UCSD-AML1 (cell line): ENCODE measurements at regions not wholly inside any gene's neighbourhood (a gene's known extent, or its start where the extent isn't known, plus 50 kb on each side); places are given as distances from the start of the nearest gene placed in this dataset.
"Not testable (repeated sequence)": the region's sequence is repeated elsewhere in the genome, so short reads cannot be mapped to it uniquely, and the experiment has no call there.

Source experiments
- DNase-seq: peaks from one replicate; lab custom pipeline; 2025; ENCODE audit not compliant: unreplicated experiment; lab: John Stamatoyannopoulos, UW

- no peak for DNase-seq
These were observed 131.7 kb upstream of the ATP2B1 start for GRCh38 chr12:89840162-89840922.

DNA sequence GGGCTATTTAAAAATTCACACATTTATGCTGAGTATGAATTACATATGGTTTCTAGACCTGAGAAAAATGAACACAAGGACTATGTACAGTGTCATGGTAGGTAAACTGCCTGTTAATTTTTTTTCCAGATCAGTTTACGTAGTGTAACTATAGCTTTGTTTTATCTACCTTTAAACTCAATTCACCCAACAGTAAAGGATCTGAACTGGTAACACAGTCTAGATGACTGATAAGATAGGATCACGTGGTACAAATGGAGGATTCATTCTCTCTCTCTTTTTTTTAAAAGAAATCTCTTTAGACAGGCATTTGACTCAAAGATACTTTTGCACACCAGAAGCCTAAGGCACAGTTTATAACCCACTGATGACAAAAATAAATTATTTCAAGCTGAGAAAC lies 130.8 kb upstream of the ATP2B1 start:
- no peak for DNase-seq

DNA sequence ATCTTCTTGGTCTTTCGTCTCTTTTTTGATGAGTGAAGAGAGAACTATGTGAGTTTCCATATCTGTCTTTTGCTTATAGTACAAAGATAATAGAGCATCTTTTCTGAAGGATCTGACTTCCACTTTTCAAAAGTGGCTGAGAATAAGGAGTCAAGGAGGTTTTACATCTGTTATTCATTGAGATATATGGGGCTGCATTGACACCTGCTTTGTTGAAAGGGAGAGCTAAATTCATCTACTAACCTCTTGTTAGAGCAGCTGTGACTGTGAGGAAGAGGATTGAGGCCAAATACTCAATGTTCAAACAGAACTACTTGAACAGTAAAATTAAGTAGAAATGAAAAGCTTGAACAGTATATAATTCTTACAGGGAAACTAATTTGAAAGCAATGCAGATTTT lies 130.2 kb upstream of the ATP2B1 start:
- no peak for DNase-seq

- no peak for DNase-seq
These were observed 127.4 kb upstream of the ATP2B1 start for GRCh38 chr12:89836026-89836425.

- DNase-seq, result no peak
These were observed 126.0 kb upstream of the ATP2B1 start for GRCh38 chr12:89834676-89835075.

DNA sequence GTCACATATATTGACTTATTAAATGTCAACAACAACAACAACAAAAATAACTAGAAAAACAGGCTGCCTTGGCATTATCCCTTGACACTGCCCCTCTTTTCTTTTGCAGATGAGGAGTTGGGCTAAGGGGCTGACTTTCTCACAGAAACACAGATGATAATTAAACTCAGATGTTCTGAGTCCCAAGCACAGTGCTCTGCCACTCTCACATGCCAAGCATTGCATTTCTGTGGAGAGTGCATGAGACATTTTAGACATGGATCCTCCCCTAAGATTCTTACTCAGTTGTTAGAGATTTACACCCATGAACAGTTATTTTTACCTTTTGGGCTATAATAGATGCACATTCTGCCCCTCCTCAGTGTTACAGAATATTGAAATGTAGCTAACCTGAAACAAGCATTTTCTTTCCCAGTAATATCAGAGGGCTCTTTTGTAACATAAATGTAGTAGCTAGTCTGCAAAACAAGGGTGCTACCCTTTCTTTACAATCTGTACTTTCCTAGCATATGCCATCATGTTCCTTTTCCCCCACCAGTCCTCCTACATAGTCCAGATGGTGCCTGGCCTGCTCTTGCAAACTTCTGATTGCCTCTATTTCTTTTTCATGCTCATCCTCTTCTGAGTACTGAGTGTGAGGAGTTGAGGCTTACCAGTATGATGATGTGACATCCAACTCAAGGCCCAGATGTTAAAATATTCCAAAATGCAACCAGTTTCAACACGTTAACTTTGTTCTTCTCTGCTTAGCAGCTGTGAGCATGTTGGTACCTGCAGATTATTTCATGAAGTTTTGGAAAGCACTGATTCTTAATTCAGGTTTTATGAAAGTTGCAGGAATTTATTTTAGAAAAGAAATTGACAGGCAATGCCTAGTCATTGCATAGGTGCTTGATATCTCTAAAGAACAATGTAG lies 125.0 kb upstream of the ATP2B1 start:
- no peak for DNase-seq

GRCh38 chr12:89832336-89832735 lies 123.7 kb upstream of the ATP2B1 start:
- DNase-seq, result no peak

- no peak for DNase-seq
These were observed 122.9 kb upstream of the ATP2B1 start for GRCh38 chr12:89831310-89832095.

- DNase-seq, result no peak
These were observed 120.9 kb upstream of the ATP2B1 start for GRCh38 chr12:89829434-89829975.

DNA sequence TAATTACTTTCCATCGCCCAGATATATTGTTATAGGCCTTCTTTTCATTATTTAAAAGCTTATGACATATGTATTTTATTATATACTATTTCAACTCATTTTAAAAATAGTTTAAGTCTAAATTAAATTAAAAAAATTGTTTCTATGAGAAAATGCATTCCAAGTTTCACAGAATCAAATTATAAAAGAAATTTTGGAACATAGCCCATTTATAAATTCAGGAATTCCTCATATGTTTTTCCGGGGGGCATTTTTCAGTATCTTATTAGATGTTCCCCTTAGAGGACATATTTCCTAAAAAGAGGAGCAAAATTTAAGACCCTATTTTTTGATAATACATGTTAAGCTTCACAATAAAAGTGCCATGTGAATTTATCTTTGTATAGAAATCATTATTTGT lies 119.9 kb upstream of the ATP2B1 start:
- DNase-seq, result no peak

DNA sequence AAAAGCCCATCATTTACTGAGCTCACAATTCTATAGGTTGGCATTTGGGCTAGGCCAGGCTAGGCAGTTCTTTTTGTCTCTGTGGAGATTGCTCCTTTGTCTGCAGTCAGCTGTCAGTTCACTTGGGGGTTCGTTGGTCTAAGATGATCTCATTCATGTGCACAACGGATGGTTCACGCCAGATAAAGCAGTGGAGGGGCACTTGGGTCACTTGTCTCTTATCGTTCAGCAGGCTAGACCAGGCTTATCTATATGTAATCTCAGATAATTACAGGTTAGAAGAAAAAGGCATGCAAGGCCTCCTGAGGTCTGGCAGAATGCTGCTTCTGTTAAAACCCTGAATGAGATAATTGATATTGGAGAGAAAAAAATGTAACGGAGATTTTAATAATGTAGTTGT lies 119.0 kb upstream of the ATP2B1 start:
- DNase-seq, result no peak

- no peak for DNase-seq
These were observed 117.8 kb upstream of the ATP2B1 start for GRCh38 chr12:89826468-89826867.

DNA sequence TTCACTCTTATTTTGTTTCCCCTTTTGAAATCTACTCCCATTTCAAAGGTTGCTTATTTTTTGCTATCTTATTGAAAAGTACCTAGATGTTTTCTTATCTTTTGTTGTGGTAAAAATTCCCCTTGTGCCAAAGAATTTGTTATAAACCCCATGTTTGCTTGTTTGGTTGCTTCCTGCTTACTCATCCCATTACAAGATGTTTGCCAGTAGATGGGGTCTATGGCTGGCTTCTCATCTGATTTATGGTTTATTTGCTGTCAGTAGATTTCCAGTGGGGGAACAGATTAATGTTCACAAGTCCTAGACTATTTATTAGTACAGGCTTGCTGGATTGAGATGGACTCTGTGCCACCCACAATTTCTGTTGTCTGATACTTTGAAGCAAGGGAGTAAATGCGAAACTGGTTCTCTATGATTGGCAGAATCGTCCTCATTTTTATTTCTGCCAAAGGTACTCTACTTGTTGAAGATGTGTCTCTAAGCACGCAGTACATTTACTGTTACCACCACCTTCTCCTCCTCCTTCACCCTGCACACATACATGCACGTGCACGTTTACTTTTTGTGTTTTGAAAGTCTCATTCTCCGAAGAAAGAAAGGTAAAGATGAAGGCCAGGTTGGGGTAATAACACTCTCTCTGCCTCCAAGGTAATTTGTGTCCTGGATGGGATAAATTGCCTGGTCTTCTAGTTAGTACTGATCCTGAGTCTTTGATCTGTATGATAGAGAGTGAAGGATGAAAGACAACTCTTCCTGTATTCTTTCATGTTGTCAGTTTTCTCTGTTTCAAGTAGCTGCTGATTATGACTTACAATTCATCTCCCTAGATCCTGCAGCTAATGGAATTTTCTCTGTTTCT lies 117.2 kb upstream of the ATP2B1 start:
- DNase-seq, result no peak

DNA sequence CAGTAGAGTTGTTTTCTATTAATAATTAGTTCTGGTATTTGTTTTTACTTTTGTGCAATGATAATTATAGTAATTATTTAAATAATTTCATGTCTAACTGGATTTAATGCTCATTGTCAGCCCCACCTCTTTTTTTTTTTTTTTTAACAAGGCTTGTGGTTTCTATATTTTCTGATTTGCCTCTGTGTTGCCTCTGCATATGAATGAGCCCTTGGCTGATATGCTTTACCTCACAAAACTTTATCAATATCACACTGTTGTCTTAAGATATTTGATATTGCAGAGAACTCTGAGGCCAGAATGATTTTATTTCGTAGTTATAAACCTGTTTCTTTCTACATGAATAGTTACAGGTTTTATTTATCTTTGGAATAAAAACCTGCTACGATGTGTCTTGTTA lies 116.2 kb upstream of the ATP2B1 start:
- no peak for DNase-seq

- DNase-seq, result not testable (repeated sequence)
These were observed 114.4 kb upstream of the ATP2B1 start for GRCh38 chr12:89822992-89823391.

- no peak for DNase-seq
These were observed 113.3 kb upstream of the ATP2B1 start for GRCh38 chr12:89821896-89822295.

- DNase-seq, result no peak
These were observed 109.0 kb upstream of the ATP2B1 start for GRCh38 chr12:89817501-89818226.

DNA sequence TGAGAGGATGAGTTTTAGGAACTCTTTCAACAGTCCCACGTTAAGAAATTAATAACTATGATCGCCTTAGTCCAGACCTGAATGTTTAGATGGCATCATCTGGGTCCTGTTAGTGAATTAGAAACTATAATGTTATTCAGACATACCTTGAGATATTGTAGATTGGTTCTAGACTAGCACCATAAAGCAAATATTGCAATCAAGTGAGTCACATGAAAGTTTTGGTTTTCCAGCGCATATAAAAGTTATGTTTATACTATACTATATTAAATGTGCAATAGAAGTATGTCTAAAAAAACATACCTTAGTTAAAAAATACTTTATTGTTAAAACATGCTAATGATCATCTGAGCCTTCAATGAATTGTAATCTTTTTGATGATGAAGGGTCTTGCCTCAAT lies 106.6 kb upstream of the ATP2B1 start:
- DNase-seq, result no peak

GRCh38 chr12:89803412-89803811 lies 94.8 kb upstream of the ATP2B1 start:
- no peak for DNase-seq

DNA sequence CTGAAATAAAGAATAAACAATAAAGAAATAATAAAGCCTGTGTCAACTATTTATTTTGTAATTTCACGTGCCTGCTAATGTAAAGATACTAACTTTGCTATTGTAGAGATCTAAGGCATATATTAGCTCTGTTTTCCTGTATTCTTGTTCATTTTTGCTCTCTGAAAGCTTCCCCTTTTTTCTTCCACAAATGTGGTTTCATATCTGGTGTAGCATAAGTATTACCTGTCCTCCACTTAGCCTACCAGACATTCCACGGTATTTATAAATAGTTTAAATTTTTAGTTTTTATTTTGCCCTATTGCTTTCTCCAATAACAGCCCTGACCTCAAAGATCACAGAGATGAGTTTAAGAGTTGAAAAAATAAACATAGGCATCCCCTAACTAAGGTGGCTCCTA lies 92.6 kb upstream of the ATP2B1 start:
- no peak for DNase-seq
